Activated CD8-positive, alpha-beta T cell treated with anti-CD3 and anti-CD28 coated beads for 36 hours (primary cell): ENCODE measurements at regions not wholly inside any gene's neighbourhood (a gene's known extent, or its start where the extent isn't known, plus 50 kb on each side); places are given as distances from the start of the nearest gene placed in this dataset.

Experiments
- ATAC-seq: fragments of 200-7000 bp; cut with Tn5 transposase; one replicate; pipeline ENCODE4 v1.10.0; 2021; ENCODE audit warnings: mild to moderate bottlenecking, moderate library complexity
- CTCF ChIA-PET: fragments of 350-600 bp; sonication (Branson Sonifier 250); formaldehyde crosslinking; loops from one replicate; lab custom pipeline; 2021; ENCODE audit warnings: antibody characterized with exemption; lab: Charles Lee
- POLR2A ChIA-PET: fragments of 350-600 bp; sonication (Branson Sonifier 250); formaldehyde crosslinking; loops from one replicate; lab custom pipeline; 2021; ENCODE audit warnings: antibody characterized with exemption; lab: Charles Lee
- DNase-seq: peaks from one replicate; pipeline ENCODE4 v3.0.0-alpha.2; 2020
- H3K27ac Mint-ChIP-seq: one replicate; pipeline ENCODE4 v1.8.0; 2021; ENCODE audit warnings: mild to moderate bottlenecking, mixed read lengths
- H3K27me3 Mint-ChIP-seq: one replicate; pipeline ENCODE4 v1.8.0; 2021; ENCODE audit warnings: mixed read lengths
- H3K36me3 Mint-ChIP-seq: one replicate; pipeline ENCODE4 v1.8.0; 2021; ENCODE audit warnings: low read depth, mixed read lengths
- H3K4me1 Mint-ChIP-seq: one replicate; pipeline ENCODE4 v1.8.0; 2021; ENCODE audit warnings: low read depth, mixed read lengths
- H3K4me3 Mint-ChIP-seq: one replicate; pipeline ENCODE4 v1.8.0; 2021; ENCODE audit warnings: mild to moderate bottlenecking, moderate library complexity, mixed read lengths
- H3K9me3 Mint-ChIP-seq: one replicate; pipeline ENCODE4 v1.8.0; 2021; ENCODE audit warnings: mixed read lengths
- intact Hi-C: fragments of 100-400 bp; cut with micrococcal nuclease; formaldehyde crosslinking; loops from one replicate; pipeline ENCODE4 v1.10.0; 2022
- TF ChIP-seq, protein P1 (sequence below): fragments of 200-600 bp; IDR thresholded peaks from one replicate; pipeline ENCODE4 v1.8.0; 2022; ENCODE audit warnings: antibody characterized with exemption, mild to moderate bottlenecking

DNA sequence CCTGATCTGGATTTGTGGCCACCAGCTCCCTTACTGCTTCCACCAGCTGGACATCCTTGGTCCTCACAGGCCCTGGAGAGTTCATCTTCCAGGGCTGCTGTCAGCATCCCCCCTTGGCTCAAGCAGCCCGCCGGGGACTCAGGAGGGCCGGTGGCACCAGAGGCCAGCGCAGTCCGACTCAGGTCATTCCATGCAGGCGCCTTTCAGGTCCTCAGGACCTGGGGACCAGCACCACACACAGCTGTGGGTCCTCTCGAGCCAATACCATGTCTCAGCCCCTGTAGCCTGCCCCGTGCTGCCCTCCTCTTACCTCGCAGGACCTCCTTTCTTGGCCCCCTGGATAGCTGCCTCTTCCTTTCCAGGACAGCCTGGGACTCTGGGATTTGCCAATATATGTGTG lies 145.5 kb downstream of the BMS1 start:
- TF ChIP-seq, protein P1, sequence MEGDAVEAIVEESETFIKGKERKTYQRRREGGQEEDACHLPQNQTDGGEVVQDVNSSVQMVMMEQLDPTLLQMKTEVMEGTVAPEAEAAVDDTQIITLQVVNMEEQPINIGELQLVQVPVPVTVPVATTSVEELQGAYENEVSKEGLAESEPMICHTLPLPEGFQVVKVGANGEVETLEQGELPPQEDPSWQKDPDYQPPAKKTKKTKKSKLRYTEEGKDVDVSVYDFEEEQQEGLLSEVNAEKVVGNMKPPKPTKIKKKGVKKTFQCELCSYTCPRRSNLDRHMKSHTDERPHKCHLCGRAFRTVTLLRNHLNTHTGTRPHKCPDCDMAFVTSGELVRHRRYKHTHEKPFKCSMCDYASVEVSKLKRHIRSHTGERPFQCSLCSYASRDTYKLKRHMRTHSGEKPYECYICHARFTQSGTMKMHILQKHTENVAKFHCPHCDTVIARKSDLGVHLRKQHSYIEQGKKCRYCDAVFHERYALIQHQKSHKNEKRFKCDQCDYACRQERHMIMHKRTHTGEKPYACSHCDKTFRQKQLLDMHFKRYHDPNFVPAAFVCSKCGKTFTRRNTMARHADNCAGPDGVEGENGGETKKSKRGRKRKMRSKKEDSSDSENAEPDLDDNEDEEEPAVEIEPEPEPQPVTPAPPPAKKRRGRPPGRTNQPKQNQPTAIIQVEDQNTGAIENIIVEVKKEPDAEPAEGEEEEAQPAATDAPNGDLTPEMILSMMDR = no peak
- intact Hi-C loops = no loop called here

DNA sequence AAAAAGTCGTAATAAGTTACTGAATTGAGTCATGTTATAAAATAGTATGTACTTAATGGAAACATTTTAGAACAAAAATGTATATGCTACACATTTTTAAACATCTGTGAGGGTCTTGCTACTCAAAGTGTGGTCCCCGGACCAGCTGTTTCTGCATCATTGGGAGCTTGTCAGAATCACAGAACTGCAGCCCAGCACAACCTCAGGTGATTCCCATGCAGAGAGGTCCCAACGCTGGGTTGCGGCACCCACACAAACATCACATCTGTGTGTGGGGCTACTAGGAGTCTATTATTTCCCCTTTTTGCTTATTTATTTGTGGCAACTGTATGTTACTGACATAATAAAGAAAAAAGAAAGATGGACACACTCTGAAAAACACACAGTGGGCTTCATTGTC lies 146.6 kb downstream of the BMS1 start:
- TF ChIP-seq, protein P1 = no peak

More for the DNA sequence above, 145.5 kb downstream of the BMS1 start:
- DNase-seq (no peak), ATAC-seq (no peak)
- ChIA-PET CTCF (no interaction called here), POLR2A (no interaction called here)
- no peaks in the 10 kb centered on the region for H3K9me3 Mint-ChIP-seq
- H3K4me1 Mint-ChIP-seq = peaks cover 4% of the 10 kb centered on the region
- H3K4me3 Mint-ChIP-seq = no peak overlapping the region
- H3K36me3 Mint-ChIP-seq = no peaks in the 10 kb centered on the region
- H3K27ac Mint-ChIP-seq = no peak overlapping the region
- H3K27me3 Mint-ChIP-seq = no peaks in the 10 kb centered on the region

DNA sequence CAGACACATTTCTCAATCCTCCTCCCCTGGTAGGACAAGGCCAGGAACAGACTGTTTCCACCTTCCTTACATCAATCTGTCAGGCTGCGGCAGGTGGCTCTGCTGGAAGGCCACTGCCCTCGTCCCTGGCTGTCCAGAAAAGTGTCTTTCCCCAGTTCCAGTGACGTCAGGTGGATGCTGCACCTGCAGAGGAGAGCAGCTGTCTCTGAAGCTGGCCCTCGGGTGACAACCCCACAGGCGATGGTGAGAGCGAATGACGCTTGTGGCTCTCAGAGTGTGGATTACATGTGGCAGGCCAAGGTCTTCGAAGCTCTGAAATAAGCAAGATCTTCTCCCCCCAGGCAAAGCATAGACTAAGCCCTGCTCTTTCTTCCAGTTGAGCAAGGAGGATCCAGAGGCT lies 146.9 kb upstream of the RET start:
- no peak for ATAC-seq
- H3K9me3 Mint-ChIP-seq = no peaks in the 10 kb centered on the region
- no peak overlapping the region for H3K27ac Mint-ChIP-seq
- H3K27me3 Mint-ChIP-seq = peaks cover 3% of the 10 kb centered on the region
- H3K4me3 Mint-ChIP-seq = no peak overlapping the region
- H3K36me3 Mint-ChIP-seq = no peaks in the 10 kb centered on the region
- ChIA-PET POLR2A (no interaction called here), CTCF (no interaction called here)
- TF ChIP-seq, protein P1 = no peak
- intact Hi-C loops = no loop called here
- no peak for DNase-seq
- H3K4me1 Mint-ChIP-seq = peaks cover 12% of the 10 kb centered on the region

More for the DNA sequence above, 146.6 kb downstream of the BMS1 start:
- ATAC-seq (no peak), DNase-seq (no peak)
- intact Hi-C loops = no loop called here
- ChIA-PET CTCF (no interaction called here), POLR2A (no interaction called here)
- no peaks in the 10 kb centered on the region for H3K36me3 Mint-ChIP-seq
- peaks cover 3% of the 10 kb centered on the region for H3K27me3 Mint-ChIP-seq
- peaks cover 12% of the 10 kb centered on the region for H3K4me1 Mint-ChIP-seq
- H3K27ac Mint-ChIP-seq = no peak overlapping the region
- H3K4me3 Mint-ChIP-seq = no peak overlapping the region
- H3K9me3 Mint-ChIP-seq = no peaks in the 10 kb centered on the region

DNA sequence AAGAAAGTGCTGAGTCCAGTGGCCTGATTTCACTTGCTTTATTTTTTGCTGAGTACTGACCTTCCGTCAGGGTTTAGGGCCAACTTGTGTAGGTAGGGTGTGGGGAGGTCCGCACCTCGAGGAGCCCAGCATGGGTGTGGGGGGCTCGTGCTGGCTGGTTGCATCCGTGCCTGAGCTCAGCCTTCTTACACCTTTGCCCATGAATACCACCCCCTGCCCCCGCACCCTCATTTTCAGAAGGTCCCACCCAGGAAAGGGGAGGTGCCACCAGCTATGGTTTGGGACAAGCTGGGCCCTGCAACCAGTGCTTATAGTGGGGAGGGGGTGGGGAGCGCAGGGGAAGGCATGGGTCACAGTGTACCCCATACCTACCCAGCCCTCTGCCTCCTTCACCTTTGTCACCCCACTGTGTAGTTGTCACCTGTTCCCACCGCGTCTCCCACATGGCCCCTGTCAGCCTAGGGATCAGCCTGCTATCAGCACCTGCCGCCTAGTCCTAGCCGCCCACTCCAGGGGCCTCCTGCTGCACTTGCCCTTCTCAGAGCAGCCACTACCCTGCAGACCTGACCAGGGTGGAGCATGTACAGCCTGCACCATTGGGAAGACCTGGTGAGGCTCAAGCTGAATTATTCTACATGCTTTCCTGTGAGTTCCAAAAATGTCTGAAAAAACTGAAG lies 146.2 kb upstream of the RET start:
- H3K9me3 Mint-ChIP-seq = no peaks in the 10 kb centered on the region
- ChIA-PET CTCF (no interaction called here), POLR2A (no interaction called here)
- intact Hi-C loops = no loop called here
- peaks cover 12% of the 10 kb centered on the region for H3K4me1 Mint-ChIP-seq
- no peak overlapping the region for H3K27ac Mint-ChIP-seq
- H3K27me3 Mint-ChIP-seq = peaks cover 3% of the 10 kb centered on the region
- TF ChIP-seq, protein P1 = no peak
- no peak overlapping the region for H3K4me3 Mint-ChIP-seq
- ATAC-seq (no peak), DNase-seq (no peak)
- H3K36me3 Mint-ChIP-seq = no peaks in the 10 kb centered on the region

DNA sequence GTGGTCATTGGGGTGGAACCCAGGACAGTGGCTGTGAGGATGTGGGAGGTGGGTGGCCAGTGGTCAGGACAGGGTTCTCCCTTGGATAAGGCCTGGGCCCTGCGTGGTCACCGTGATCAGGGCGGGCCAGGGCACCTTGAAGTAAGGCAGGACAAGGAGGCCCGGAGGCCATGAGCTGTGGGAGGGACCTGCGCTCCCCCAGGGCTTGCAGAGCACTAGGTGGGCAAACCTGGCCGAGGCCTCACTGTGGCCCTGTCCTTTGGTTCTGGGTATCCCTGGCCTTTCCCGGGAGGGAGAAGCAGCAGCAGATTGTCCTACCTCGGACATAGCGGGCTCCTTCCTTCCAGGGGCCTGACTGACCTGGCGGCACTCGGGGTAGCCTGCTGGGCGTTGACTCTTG lies 144.8 kb upstream of the RET start:
- H3K27ac Mint-ChIP-seq = no peak overlapping the region
- peaks cover 3% of the 10 kb centered on the region for H3K27me3 Mint-ChIP-seq
- TF ChIP-seq, protein P1 = no peak
- intact Hi-C loops = no loop called here
- POLR2A ChIA-PET = no interaction called here
- peaks cover 12% of the 10 kb centered on the region for H3K4me1 Mint-ChIP-seq
- no peaks in the 10 kb centered on the region for H3K36me3 Mint-ChIP-seq
- H3K4me3 Mint-ChIP-seq = no peak overlapping the region
- CTCF ChIA-PET = no interaction called here
- ATAC-seq (no peak), DNase-seq (no peak)
- no peaks in the 10 kb centered on the region for H3K9me3 Mint-ChIP-seq
